ENCODE measurements at regions not wholly inside any gene's neighbourhood (a gene's known extent, or its start where the extent isn't known, plus 50 kb on each side); places are given as distances from the start of the nearest gene placed in this dataset.

GRCh38 chr5:3931976-3932375 is 336.3 kb downstream of the IRX1 start:
- H3K4me1 ChIP-seq, result no peaks in the 10 kb centered on the region
- FAIRE-seq (no peak), DNase-seq (ENCODE audit: low read depth in 1 of 2, low spot score in 1 of 2) (no peak), ATAC-seq (no peak)
- no peak overlapping the region for H3K4me2 ChIP-seq
- 30% methylated on average over 17 of the region's 17 CpGs for WGBS (ENCODE audit: missing lambda C conversion rate)
- TF ChIP-seq HES2 (IDR thresholded peaks at IDR 0.05) (no peak), SREBF2 (IDR thresholded peaks at IDR 0.05) (no peak), GATA3 (IDR thresholded peaks at IDR 0.05; ENCODE audit: borderline replicate concordance) (no peak), NFE2L2 (conservative IDR thresholded peaks at IDR 0.05; ENCODE audit: low read length) (no peak), FOSB (CRISPR knock-in tag; IDR thresholded peaks at IDR 0.05) (no peak), REST (IDR thresholded peaks at IDR 0.05) (no peak), EHMT2 (IDR thresholded peaks at IDR 0.05; ENCODE audit: low read depth) (no peak), MYC (IDR thresholded peaks at IDR 0.05; ENCODE audit: borderline replicate concordance, low read length) (no peak), HOXB5 (CRISPR knock-in tag; IDR thresholded peaks at IDR 0.05) (no peak), ELK1 (IDR thresholded peaks at IDR 0.05; ENCODE audit: low read depth, low read length) (no peak), ZFP36 (IDR thresholded peaks at IDR 0.05; ENCODE audit: borderline replicate concordance, partially characterized antibody) (no peak), SMC3 (IDR thresholded peaks at IDR 0.05) (no peak), CHD4 (IDR thresholded peaks at IDR 0.05; ENCODE audit: borderline replicate concordance) (no peak), CTCF (IDR thresholded peaks at IDR 0.05) (no peak), RFX5 (IDR thresholded peaks at IDR 0.05) (no peak), CHD2 (IDR thresholded peaks at IDR 0.05; ENCODE audit: low read length, partially characterized antibody) (no peak), NPAS2 (CRISPR knock-in tag; IDR thresholded peaks at IDR 0.05; ENCODE audit: borderline replicate concordance) (no peak), TP53 (CRISPR knock-in tag; IDR thresholded peaks at IDR 0.05) (no peak), PBX3 (IDR thresholded peaks at IDR 0.05) (no peak)
- CTCF ChIA-PET, result no interaction called here
- no peak overlapping the region for H3K4me3 ChIP-seq
- H3K9me3 ChIP-seq, result no peaks in the 10 kb centered on the region
- POLR2A ChIA-PET, result no interaction called here
- H3K27ac ChIP-seq, result no peak overlapping the region

- WGBS (ENCODE audit: missing lambda C conversion rate), result 3% methylated on average over 4 of the region's 4 CpGs
- DNase-seq (ENCODE audit: low read depth in 1 of 2, low spot score in 1 of 2) (no peak), FAIRE-seq (no peak), ATAC-seq (no peak)
- no peaks in the 10 kb centered on the region for H3K4me1 ChIP-seq
- no peaks in the 10 kb centered on the region for H3K9me3 ChIP-seq
- no peak overlapping the region for H3K4me2 ChIP-seq
- H3K4me3 ChIP-seq, result no peak overlapping the region
- ChIA-PET POLR2A (no interaction called here), CTCF (no interaction called here)
- H3K27ac ChIP-seq, result no peak overlapping the region
- no peak for TF ChIP-seq NPAS2 (CRISPR knock-in tag; IDR thresholded peaks at IDR 0.05; ENCODE audit: borderline replicate concordance)
- no peak for TF ChIP-seq CBX2 (IDR thresholded peaks at IDR 0.05; ENCODE audit: borderline replicate concordance, low read depth)
- TF ChIP-seq BCL3 (IDR thresholded peaks at IDR 0.05), result no peak
- no peak for TF ChIP-seq HEYL (CRISPR knock-in tag; IDR thresholded peaks at IDR 0.05)
- no peak for TF ChIP-seq HDAC2 (IDR thresholded peaks at IDR 0.05)
- no peak for TF ChIP-seq ZNF302 (CRISPR knock-in tag; IDR thresholded peaks at IDR 0.05)
- TF ChIP-seq EHMT2 (IDR thresholded peaks at IDR 0.05; ENCODE audit: low read depth), result no peak
- TF ChIP-seq USF2 (IDR thresholded peaks at IDR 0.05), result no peak
- TF ChIP-seq CHD4 (IDR thresholded peaks at IDR 0.05; ENCODE audit: borderline replicate concordance), result no peak
- TF ChIP-seq TFCP2L1 (CRISPR knock-in tag; IDR thresholded peaks at IDR 0.05), result no peak
- no peak for TF ChIP-seq HES2 (IDR thresholded peaks at IDR 0.05)
These were observed 337.9 kb downstream of the IRX1 start for GRCh38 chr5:3933536-3933935.
